SK-MEL-5 (cell line): ENCODE measurements at regions not wholly inside any gene's neighbourhood (a gene's known extent, or its start where the extent isn't known, plus 50 kb on each side); places are given as distances from the start of the nearest gene placed in this dataset.

Source experiments
- DNase-seq: peaks from one replicate; pipeline ENCODE4 v3.0.0-alpha.2; 2016; ENCODE audit warnings: low read depth, low spot score
- in situ Hi-C: cut with HindIII; loops from 2 replicates; pipeline ENCODE4 v1.10.0; 2016; ENCODE audit warnings: low sequenced_read_pairs, high pct_unique_total_duplicates, low pct_unique_long_range_greater_than_20kb

DNA sequence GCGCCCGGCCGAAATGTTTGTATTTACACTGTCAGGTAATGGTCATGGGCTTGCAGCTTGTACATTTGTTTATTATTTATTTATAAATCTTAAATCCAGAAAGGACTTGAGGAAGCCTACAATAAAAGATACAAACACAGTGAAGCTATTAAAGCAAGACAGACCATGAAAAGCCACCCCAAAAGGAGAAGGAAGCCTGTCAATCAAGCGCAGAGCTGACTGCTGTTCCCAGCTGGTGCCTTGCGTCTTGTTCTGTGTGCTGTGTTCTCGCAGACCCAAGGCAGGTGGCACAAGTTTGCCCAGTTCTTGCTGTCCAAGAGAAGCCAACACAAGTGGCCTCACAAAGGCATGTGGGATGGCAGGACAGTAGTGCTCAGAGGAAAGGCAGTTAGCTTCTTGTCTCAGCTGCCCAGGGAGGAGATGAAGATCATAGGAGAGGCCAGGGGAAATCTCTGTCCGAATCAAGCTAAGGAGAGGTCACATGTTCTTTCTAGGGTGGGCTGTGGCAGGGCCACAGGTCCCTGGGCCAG, 73.2 kb downstream of the SLC25A47 start:
- no peak for DNase-seq
- in situ Hi-C loops, result no loop called here

GRCh38 chr14:100397005-100397404, 73.9 kb downstream of the SLC25A47 start:
- DNase-seq, result no peak
- in situ Hi-C loops, result no loop called here

DNA sequence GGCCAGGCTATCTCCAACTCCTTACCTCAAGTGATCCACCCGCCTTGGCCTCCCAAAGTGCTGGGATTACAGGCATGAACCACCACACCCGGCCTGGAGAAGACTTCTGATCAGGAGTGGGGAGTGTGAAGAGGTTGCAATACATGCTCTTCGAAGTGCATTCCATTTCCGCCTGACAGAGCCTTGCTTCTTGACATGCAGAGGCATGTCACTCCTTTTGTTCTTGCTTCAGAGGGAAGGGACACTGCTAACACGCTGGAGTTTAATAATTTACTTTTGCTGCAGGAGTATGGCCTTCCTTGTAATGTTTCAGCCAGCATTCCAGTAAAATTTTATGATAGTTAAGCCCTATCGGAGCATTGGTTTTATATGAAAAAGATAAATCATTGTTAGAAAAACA, 74.9 kb downstream of the SLC25A47 start:
- no peak for DNase-seq
- in situ Hi-C loops, result no loop called here

DNA sequence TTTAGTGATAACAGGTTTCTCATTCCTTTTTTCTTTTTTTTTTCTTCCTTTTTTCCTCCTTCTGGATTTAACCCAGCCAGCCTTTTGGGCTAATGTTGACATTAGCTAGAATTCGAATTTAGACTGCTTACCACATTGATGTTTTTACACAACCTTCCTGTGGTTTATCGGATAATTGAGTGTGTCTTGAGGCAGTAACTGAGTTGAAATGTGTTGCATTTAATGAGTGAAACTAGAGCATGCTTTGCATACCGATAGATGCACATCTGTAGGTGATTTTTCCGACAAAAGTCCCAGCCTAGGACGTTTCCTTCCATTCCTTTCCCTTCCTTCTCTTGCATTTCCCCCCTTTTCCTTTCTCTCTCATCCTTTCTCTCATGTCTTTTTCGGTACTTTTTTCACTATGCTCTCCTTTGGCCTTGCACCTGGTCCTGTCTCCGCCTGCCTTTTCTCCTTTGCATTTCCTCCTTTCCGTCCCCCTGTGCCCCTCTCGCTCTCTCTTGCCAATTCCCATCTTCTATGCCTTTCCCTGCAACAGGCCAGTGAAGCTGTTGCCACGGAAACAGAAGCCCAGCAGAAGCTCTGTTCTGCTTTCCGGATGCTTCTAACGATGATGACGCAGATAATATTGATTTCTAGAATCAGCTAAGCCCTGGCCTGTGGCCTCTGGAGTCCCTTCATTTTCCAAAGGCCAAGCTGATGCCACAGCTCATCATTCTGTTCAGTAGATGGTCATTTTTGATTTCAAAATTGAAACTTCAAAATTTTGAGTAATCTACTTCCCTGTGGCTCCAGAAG, 76.1 kb downstream of the SLC25A47 start:
- in situ Hi-C loops, result no loop called here

GRCh38 chr14:100400115-100400514, 77.0 kb downstream of the SLC25A47 start:
- in situ Hi-C loops, result loop anchor here (25.0 kb wide), 1 partner anchor 262 kb away; no protein-coding TSS in a partner anchor
- no peak for DNase-seq

More for the DNA sequence above, 76.1 kb downstream of the SLC25A47 start:
- no peak for DNase-seq

DNA sequence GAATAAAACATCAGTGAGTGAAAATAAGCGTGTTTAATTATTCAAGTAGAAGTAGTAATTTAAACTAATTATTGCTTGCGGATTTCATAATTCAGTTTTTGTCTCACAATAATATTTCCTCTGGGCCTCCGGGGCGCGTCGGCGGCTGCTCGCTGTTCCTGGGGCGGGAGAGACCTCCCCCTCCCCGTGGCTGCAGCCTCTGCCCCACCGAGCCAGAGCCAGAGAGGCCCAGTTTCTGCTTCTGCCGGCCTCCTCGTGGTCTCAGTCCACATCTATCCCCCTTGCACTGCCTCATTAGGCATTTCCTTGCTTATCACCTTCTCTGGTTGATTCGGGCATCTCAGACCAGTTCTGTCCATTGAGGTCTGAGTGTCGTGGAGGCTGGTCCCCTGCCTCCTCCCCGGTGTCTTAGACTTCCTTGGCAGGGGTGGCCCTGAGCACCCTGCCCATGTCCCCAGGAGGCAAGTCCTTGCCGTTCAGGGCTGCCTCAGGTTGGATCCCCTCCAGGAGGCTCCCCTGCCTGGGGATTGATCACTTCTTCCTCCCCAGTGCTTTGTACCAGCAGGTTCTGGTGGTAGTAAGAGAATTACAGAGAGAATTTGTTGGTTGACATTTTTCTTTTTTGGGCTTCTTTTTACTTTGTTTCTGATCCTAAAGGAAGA, 78.0 kb downstream of the SLC25A47 start:
- DNase-seq, result no peak
- in situ Hi-C loops, result loop anchor here (25.0 kb wide), 1 partner anchor 261 kb away; no protein-coding TSS in a partner anchor

- in situ Hi-C loops, result loop anchor here (25.0 kb wide), 1 partner anchor 261 kb away; no protein-coding TSS in a partner anchor
- DNase-seq, result no peak
Observed at GRCh38 chr14:100401792-100402191, 78.7 kb downstream of the SLC25A47 start.

DNA sequence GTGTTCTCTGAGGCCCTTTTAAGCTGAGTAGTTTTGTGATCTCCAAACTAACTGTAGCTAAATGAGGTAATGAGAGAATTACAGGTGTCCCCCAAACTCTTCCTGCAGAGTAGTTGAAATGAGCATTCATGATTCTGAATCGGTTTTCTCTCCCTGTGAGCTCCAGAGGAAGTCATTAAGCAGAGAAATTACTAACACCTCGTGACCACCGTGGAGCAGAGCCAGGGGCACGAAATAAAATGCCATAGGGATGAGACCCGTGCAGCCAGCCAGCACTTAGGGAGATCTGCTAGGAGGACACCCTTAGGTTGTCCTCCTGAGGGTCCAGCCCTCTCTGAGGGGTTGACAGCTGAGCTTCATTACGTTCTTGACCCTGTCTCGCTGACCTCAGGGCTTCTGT, 79.5 kb downstream of the SLC25A47 start:
- in situ Hi-C loops, result loop anchor here (25.0 kb wide), 1 partner anchor 260 kb away; no protein-coding TSS in a partner anchor
- peak; percentile 48 for DNase-seq

GRCh38 chr14:100403105-100403504, 80.0 kb downstream of the SLC25A47 start:
- DNase-seq, result no peak
- in situ Hi-C loops, result loop anchor here (25.0 kb wide), 1 partner anchor 259 kb away; no protein-coding TSS in a partner anchor

DNA sequence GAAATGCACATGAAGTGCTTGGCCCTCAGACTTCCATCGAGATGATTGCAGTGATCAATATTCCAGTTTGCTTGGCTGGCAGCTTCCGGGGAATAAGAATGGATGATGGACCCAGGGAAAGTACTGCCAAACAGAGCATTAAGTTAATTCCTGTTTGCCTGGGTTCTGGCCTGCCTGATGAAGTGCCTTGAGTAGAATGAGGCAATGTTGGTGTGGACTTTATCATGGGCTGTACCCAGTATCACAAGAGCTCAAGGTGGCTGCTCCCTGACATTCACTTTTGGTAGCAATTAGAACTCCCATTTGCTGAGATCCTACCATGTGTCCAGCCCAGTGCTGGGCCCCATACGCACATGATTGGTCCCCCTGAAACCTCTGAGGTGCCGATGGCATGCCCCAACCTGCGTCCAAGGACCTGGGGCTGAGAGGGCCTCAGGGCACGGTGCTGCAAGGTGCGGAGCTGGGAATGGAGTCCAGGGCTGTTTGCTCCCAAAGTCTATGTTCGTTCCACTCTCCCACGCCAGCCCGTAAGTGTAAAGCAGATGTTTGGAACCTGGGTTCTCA, 80.7 kb downstream of the SLC25A47 start:
- in situ Hi-C loops, result loop anchor here (25.0 kb wide), 1 partner anchor 258 kb away; no protein-coding TSS in a partner anchor
- no peak for DNase-seq

- in situ Hi-C loops, result loop anchor here (25.0 kb wide), 1 partner anchor 258 kb away; no protein-coding TSS in a partner anchor
- DNase-seq, result no peak
Observed at GRCh38 chr14:100404419-100404818, 81.3 kb downstream of the SLC25A47 start.

- in situ Hi-C loops, result loop anchor here (25.0 kb wide), 1 partner anchor 256 kb away; no protein-coding TSS in a partner anchor
- no peak for DNase-seq
Observed at GRCh38 chr14:100405760-100406455, 82.8 kb downstream of the SLC25A47 start.

DNA sequence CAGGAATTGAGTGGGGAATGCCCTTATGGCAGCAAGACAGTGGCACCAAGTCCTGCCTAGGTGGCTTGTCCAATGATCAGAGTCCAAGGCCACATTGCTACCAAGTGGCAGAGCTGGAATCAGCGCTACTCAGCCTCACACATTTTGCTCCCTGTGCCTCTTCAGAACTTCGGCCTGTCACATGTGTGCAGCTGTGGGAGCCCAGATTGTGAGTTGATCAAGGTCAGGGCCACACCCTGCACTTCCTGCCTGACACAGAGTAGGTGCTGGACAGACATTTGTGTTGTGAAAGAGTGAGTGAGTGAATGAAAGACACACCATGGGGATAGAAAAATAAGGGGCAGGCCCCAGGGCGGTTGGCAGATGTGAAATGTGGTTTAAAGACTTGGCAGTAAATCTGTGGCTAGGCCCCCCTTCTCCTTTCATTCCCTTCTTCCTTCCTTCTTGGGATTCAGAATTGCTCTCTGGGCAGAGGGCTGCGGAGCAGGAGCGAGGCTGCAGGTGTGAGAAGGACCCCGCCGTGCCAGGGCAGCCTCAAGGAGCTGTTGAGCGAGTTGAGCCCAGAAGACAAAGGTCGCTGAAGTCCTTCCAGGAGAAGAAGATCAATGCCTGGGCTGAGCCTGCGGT, 83.5 kb downstream of the SLC25A47 start:
- no peak for DNase-seq
- in situ Hi-C loops, result loop anchor here (25.0 kb wide), 1 partner anchor 256 kb away; no protein-coding TSS in a partner anchor

DNA sequence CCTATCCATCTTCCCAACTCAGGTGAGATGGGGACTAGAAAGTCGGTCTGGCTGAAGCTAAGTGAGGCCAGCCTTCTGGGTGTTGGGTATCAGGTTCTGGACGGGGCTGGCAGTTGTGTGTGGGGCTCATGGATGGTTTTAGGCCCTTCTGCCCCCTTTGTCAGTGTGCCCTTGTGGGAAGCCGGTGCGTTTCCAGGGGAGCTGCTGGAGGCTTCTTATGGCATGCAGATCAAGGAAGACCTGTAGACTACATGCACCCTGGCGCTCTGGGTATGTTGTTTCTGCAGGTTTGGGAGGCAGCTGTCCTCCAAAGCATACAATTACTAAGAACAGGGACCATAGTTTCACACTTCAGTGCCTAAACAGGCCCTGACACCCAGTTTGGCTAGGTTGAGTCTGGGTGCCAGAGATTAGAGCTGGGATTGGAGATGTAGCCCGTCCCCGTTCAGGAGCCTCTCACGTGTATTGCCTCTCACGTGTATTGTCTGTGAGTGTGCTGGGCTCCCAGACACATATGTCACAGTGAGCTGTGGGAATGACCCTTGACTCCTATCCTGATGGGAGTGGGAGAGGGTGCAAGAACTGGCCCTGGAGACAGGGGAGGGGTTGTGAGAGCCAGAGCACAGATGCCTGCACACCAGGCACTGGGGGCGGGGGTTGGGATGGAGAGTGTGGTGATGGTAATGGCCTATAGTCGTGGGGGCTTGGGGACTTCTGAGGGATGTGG, 84.4 kb downstream of the SLC25A47 start:
- DNase-seq, result peak; percentile 48
- in situ Hi-C loops, result loop anchor here (25.0 kb wide), 1 partner anchor 255 kb away; no protein-coding TSS in a partner anchor

- peak; percentile 98 for DNase-seq
- in situ Hi-C loops, result loop anchor here (25.0 kb wide), 1 partner anchor 254 kb away; no protein-coding TSS in a partner anchor
Observed at GRCh38 chr14:100408350-100409002, 85.3 kb downstream of the SLC25A47 start.

- in situ Hi-C loops, result loop anchor here (25.0 kb wide), 1 partner anchor 253 kb away; no protein-coding TSS in a partner anchor
- DNase-seq, result peak; percentile 86
Observed at GRCh38 chr14:100409003-100409360, 85.8 kb downstream of the SLC25A47 start.
